ENCODE measurements at regions not wholly inside any gene's neighbourhood (a gene's known extent, or its start where the extent isn't known, plus 50 kb on each side); places are given as distances from the start of the nearest gene placed in this dataset.
A peak's percentile ranks its signal among the peaks of the same experiment; 100 is the strongest.

DNA sequence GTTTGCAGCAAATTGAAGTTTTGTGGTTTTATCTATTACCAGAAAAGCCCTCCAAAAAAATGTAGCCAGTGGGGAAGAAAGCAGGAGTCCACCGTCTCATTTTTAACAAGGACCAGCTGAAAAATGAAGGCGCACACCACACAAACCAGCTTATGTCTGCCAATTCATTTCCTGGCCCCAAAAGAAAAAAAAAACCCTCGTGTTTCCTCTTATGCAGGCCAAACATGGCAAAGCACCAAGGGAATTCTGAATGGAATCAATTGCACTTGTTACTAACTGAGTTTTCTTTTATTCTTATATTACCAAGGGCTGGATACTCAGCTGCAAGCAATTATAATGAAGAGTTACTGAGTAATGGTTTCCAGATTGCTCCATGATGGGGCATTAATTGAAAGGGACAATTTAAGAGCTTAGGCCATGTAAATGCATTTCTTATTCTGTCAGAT is 428.3 kb upstream of the NPVF start:
- H2AFZ ChIP-seq = peak overlapping the region; percentile 13
- H3K36me3 ChIP-seq (ENCODE audit: control insufficient read depth, insufficient read depth, low read length) = no peaks in the 10 kb centered on the region
- peaks cover 13% of the 10 kb centered on the region for H3K4me1 ChIP-seq
- no peak overlapping the region for H3K9ac ChIP-seq
- no peak overlapping the region for H3K27ac ChIP-seq
- H3K79me2 ChIP-seq = no peaks in the 10 kb centered on the region
- no peaks in the 10 kb centered on the region for H3K9me3 ChIP-seq (ENCODE audit: control insufficient read depth, low read length)
- H3K27me3 ChIP-seq (ENCODE audit: control insufficient read depth, insufficient read depth, low read length) = no peaks in the 10 kb centered on the region
- no peak for TF ChIP-seq CTCF (IDR thresholded peaks at IDR 0.05)
- H3K4me3 ChIP-seq (ENCODE audit: low read depth, low read length) = no peak overlapping the region
- no peak overlapping the region for H3K4me2 ChIP-seq (ENCODE audit: low read length)

DNA sequence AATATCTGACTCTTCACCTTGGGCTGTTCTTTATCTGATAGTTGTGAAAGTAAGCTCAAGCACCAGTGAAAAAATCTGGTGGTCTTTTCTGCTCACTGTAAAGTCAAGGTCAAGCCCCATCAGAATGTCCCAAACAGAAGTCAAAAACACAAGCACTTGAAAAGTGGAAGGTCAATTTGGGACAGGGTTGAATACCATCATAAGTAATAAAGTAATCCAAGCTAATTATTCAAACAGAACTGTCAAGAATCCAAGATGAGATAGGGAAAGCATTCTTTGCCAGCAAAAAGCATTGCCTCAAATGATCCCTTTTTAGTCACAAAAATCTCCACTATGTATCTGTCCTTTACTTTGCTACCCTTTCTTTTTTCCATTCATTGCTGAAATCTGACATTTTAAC is 430.1 kb upstream of the NPVF start:
- no peak overlapping the region for H3K9ac ChIP-seq
- H3K4me1 ChIP-seq = peaks cover 9% of the 10 kb centered on the region
- H3K4me3 ChIP-seq (ENCODE audit: low read depth, low read length) = no peak overlapping the region
- TF ChIP-seq CTCF (IDR thresholded peaks at IDR 0.05) = no peak
- H3K4me2 ChIP-seq (ENCODE audit: low read length) = no peak overlapping the region
- no peak overlapping the region for H2AFZ ChIP-seq
- H3K27ac ChIP-seq = no peak overlapping the region
- H3K9me3 ChIP-seq (ENCODE audit: control insufficient read depth, low read length) = no peaks in the 10 kb centered on the region
- no peaks in the 10 kb centered on the region for H3K27me3 ChIP-seq (ENCODE audit: control insufficient read depth, insufficient read depth, low read length)
- no peaks in the 10 kb centered on the region for H3K79me2 ChIP-seq
- no peaks in the 10 kb centered on the region for H3K36me3 ChIP-seq (ENCODE audit: control insufficient read depth, insufficient read depth, low read length)

DNA sequence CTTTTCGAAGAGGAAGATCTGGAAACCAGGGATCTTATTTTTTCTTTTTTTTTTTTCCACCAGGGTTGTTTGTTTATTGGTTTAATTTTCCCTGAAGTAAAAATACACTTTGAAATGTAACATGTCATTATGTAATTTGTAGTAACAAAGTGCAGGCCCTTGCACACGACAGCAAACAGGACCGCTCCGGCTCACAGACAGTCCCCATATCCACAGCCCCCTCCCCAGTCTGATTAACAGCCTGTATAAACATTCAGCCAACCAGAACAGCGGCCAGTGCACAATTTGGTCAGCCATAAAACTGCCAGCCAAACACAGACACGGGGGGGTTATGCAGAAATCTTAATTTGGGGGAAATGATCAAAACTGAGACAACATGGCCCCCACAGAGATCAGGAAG is 431.6 kb upstream of the NPVF start:
- Histone ChIP-seq H2AFZ (no peak overlapping the region), H3K27ac (no peak overlapping the region), H3K9ac (no peak overlapping the region), H3K9me3 (ENCODE audit: control insufficient read depth, low read length) (no peaks in the 10 kb centered on the region), H3K4me3 (ENCODE audit: low read depth, low read length) (no peak overlapping the region), H3K4me1 (peaks cover 2% of the 10 kb centered on the region), H3K4me2 (ENCODE audit: low read length) (no peak overlapping the region), H3K79me2 (no peaks in the 10 kb centered on the region), H3K27me3 (ENCODE audit: control insufficient read depth, insufficient read depth, low read length) (no peaks in the 10 kb centered on the region), H3K36me3 (ENCODE audit: control insufficient read depth, insufficient read depth, low read length) (no peaks in the 10 kb centered on the region)
- no peak for TF ChIP-seq CTCF (IDR thresholded peaks at IDR 0.05)

- H3K36me3 ChIP-seq (ENCODE audit: control insufficient read depth, insufficient read depth, low read length) = no peaks in the 10 kb centered on the region
- no peak overlapping the region for H2AFZ ChIP-seq
- H3K27me3 ChIP-seq (ENCODE audit: control insufficient read depth, insufficient read depth, low read length) = no peaks in the 10 kb centered on the region
- no peaks in the 10 kb centered on the region for H3K79me2 ChIP-seq
- no peak overlapping the region for H3K4me2 ChIP-seq (ENCODE audit: low read length)
- no peak overlapping the region for H3K4me3 ChIP-seq (ENCODE audit: low read depth, low read length)
- no peaks in the 10 kb centered on the region for H3K9me3 ChIP-seq (ENCODE audit: control insufficient read depth, low read length)
- TF ChIP-seq CTCF (IDR thresholded peaks at IDR 0.05) = no peak
- no peak overlapping the region for H3K9ac ChIP-seq
- H3K27ac ChIP-seq = no peak overlapping the region
- peaks cover 2% of the 10 kb centered on the region for H3K4me1 ChIP-seq
Observed at GRCh38 chr7:25662841-25663800, 434.8 kb upstream of the NPVF start.
